HG03521 (cell line): ENCODE measurements at regions not wholly inside any gene's neighbourhood (a gene's known extent, or its start where the extent isn't known, plus 50 kb on each side); places are given as distances from the start of the nearest gene placed in this dataset.
"Not testable (repeated sequence)": the region's sequence is repeated elsewhere in the genome, so short reads cannot be mapped to it uniquely, and the experiment has no call there.

Source experiments
- ATAC-seq: cut with Tn5 transposase; IDR thresholded peaks from one replicate; pipeline ENCODE4 v1.9.1; 2021; ENCODE audit warnings: mild to moderate bottlenecking, moderate library complexity; ENCODE audit not compliant: unreplicated experiment

GRCh38 chr10:63773962-63774361 is 252.8 kb downstream of the REEP3 start:
- ATAC-seq, result no peak

DNA sequence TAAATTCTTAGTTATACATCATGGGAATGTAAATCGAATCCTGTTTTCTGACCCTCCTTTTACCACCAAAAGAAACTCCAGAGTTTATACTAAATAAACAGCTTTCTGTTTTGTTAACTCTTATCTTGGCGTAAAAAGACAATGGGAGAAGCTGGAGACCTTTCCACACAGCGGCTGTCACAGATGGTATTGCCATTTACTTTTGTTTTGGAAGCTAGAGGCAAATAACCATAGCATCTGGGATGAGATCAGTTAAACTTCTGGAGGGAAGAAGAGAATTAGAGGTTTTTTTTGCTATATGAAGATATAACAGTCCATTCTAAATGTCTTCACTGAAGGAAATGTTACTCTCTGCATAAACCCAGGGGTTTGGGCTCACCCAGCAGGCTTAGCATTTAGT is 258.9 kb downstream of the REEP3 start:
- no peak for ATAC-seq

GRCh38 chr10:63781226-63781625 is 260.0 kb downstream of the REEP3 start:
- ATAC-seq, result no peak

- no peak for ATAC-seq
These were observed 262.7 kb downstream of the REEP3 start for GRCh38 chr10:63783882-63784281.

- ATAC-seq, result no peak
These were observed 267.1 kb downstream of the REEP3 start for GRCh38 chr10:63788152-63788821.

GRCh38 chr10:63795094-63795860 is 274.1 kb downstream of the REEP3 start:
- no peak for ATAC-seq

- no peak for ATAC-seq
These were observed 277.6 kb downstream of the REEP3 start for GRCh38 chr10:63798599-63799498.

- no peak for ATAC-seq
These were observed 278.5 kb downstream of the REEP3 start for GRCh38 chr10:63799521-63800300.

- ATAC-seq, result no peak
These were observed 280.0 kb downstream of the REEP3 start for GRCh38 chr10:63801166-63801565.

- no peak for ATAC-seq
These were observed 285.1 kb downstream of the REEP3 start for GRCh38 chr10:63806330-63806729.

GRCh38 chr10:63812501-63812900 is 291.3 kb downstream of the REEP3 start:
- no peak for ATAC-seq

- no peak for ATAC-seq
These were observed 298.6 kb downstream of the REEP3 start for GRCh38 chr10:63819753-63820329.

GRCh38 chr10:63822496-63822895 is 301.3 kb downstream of the REEP3 start:
- no peak for ATAC-seq

GRCh38 chr10:63825111-63825510 is 303.9 kb downstream of the REEP3 start:
- ATAC-seq, result no peak

- no peak for ATAC-seq
These were observed 304.6 kb downstream of the REEP3 start for GRCh38 chr10:63825766-63826165.

DNA sequence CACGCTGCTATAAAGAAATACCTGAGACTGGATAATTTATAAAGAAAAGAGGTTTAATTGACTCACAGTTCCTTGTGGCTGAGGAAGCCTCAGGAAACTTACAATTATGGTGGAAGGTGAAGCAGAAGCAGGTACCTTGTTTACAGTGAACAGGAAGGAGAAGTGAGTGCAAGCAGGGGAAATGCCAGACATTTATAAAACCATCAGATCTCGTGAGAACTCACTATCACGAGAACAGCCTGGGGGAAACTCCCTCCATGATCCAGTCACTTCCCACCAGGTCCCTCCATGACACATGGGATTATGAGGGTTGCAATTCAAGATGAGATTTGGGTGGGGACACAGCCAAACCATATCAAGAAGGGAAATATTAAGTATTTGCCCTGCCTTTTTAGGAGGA is 305.8 kb downstream of the REEP3 start:
- not testable (repeated sequence) for ATAC-seq

DNA sequence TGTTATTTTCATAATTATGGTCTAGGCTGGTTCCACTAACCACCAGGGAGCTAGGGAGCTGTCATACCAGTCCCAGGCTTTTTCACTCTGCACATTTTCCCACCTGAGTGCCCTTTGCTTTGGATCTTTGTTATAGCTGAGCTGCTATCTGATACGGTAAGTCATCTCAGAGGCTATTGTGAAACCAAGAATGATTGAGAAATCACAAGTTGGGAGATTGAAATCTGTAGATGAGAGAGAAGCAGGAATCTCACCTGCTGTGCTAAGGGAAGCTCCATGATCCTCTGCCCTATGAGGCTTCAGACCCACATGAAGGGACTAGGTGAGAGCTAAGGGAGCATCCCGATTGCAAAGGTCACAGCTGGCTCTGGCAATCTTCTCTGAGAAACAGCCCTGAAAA is 307.8 kb downstream of the REEP3 start:
- no peak for ATAC-seq

DNA sequence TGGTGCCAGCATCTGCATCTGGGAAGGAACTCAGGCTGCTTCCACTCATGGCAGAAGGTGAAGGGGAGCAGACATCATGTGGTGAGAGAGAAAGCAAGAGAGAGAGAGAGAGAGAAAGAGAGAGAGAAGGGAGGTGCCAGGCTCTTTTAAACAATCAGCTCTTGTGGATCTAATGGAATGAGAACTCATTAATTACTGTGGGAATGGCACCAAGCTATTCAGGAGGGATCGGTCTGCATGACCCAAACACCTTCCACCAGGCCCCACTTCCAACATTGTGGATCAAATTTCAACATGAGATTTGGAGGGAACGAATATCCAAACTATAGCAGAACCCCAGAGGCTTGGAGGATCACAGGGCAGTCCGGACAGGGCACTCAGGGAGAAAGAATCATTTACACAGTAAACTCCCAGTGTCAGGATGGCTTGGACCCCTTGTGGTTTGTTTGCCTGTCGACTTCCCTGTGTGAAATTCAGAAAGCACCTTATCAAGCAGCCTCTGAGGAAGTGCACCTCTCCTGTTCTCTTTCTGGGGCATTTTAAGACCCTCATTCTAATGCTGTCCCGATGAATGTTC is 308.5 kb downstream of the REEP3 start:
- no peak for ATAC-seq

- ATAC-seq, result no peak
These were observed 311.5 kb downstream of the REEP3 start for GRCh38 chr10:63832686-63833085.
